MCF 10A (cell line): ENCODE measurements at regions not wholly inside any gene's neighbourhood (a gene's known extent, or its start where the extent isn't known, plus 50 kb on each side); places are given as distances from the start of the nearest gene placed in this dataset.

Experiments used
- BruUV-seq: library from RNA; stranded (reverse); fragments of 400-500 nt; replicated peaks from 2 replicates; lab custom pipeline; 2021; lab: Mats Ljungman, UMichigan
- CTCF ChIA-PET: fragments of 300-600 bp; sonication (Branson Sonifier 250); formaldehyde crosslinking; extraction: SDS; loops from one replicate; lab custom pipeline; 2021; ENCODE audit warnings: antibody characterized with exemption, inconsistent platforms; lab: Yijun Ruan, JAX
- POLR2A ChIA-PET: fragments of 300-600, 350-650 bp; sonication (Branson Sonifier 250); formaldehyde crosslinking; extraction: SDS; loops from one replicate; lab custom pipeline; 2020; ENCODE audit warnings: antibody characterized with exemption, inconsistent platforms; lab: Yijun Ruan, JAX
- DNase-seq: peaks from one replicate; pipeline ENCODE4 v3.0.0-alpha.2; 2018; ENCODE audit not compliant: unreplicated experiment
- H3K27ac Mint-ChIP-seq: one replicate; pipeline ENCODE4 v1.8.0; 2022; ENCODE audit warnings: mild to moderate bottlenecking, low read depth, mixed read lengths; ENCODE audit not compliant: unreplicated experiment
- H3K27me3 Mint-ChIP-seq: one replicate; pipeline ENCODE4 v1.8.0; 2022; ENCODE audit warnings: mixed read lengths; ENCODE audit not compliant: insufficient read depth, unreplicated experiment
- H3K36me3 Mint-ChIP-seq: one replicate; pipeline ENCODE4 v1.8.0; 2022; ENCODE audit warnings: mild to moderate bottlenecking, moderate library complexity, mixed read lengths; ENCODE audit not compliant: insufficient read depth, unreplicated experiment
- H3K4me1 Mint-ChIP-seq: one replicate; pipeline ENCODE4 v1.8.0; 2022; ENCODE audit warnings: mixed read lengths; ENCODE audit not compliant: insufficient read depth, unreplicated experiment
- H3K4me3 Mint-ChIP-seq: one replicate; pipeline ENCODE4 v1.8.0; 2022; ENCODE audit warnings: mild to moderate bottlenecking, moderate library complexity, mixed read lengths; ENCODE audit not compliant: unreplicated experiment
- H3K9me3 Mint-ChIP-seq: one replicate; pipeline ENCODE4 v1.8.0; 2022; ENCODE audit warnings: mixed read lengths; ENCODE audit not compliant: unreplicated experiment
- intact Hi-C: fragments of 100-400 bp; cut with micrococcal nuclease; formaldehyde crosslinking; loops from 2 replicates; pipeline ENCODE4 v1.14.1; 2022
- TF ChIP-seq, protein P1 (sequence below): fragments of 200-600 bp; IDR thresholded peaks from one replicate; pipeline ENCODE4 v1.8.0; 2022; ENCODE audit warnings: antibody characterized with exemption, mild to moderate bottlenecking; ENCODE audit not compliant: unreplicated experiment

DNA sequence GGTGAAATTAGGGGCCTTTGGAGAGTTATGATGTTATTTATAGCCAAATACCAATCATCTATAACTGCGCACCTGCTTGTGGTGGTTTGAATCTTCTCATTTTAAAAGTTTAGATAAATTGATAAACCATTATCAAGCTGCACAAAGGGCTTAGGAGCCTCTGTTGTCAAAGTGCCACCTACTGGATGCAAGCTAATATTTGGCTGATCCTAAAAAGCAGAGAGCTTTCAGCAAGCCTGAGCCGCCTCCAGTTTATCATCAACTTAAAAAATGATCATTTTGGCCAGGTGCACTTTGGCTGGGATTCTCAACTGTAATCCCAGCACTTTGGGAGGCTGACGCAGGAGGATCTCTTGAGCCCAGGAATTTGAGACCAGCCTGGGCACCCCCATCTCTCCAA lies 58.5 kb upstream of the ATXN1 start:
- POLR2A ChIA-PET: interaction anchor here (0.6 kb wide), 1 partner anchor 200 kb away, joined by 3 read pairs; no protein-coding TSS in a partner anchor
- no peaks in the 10 kb centered on the region for H3K36me3 Mint-ChIP-seq
- peak; percentile 36 for DNase-seq
- TF ChIP-seq, protein P1, sequence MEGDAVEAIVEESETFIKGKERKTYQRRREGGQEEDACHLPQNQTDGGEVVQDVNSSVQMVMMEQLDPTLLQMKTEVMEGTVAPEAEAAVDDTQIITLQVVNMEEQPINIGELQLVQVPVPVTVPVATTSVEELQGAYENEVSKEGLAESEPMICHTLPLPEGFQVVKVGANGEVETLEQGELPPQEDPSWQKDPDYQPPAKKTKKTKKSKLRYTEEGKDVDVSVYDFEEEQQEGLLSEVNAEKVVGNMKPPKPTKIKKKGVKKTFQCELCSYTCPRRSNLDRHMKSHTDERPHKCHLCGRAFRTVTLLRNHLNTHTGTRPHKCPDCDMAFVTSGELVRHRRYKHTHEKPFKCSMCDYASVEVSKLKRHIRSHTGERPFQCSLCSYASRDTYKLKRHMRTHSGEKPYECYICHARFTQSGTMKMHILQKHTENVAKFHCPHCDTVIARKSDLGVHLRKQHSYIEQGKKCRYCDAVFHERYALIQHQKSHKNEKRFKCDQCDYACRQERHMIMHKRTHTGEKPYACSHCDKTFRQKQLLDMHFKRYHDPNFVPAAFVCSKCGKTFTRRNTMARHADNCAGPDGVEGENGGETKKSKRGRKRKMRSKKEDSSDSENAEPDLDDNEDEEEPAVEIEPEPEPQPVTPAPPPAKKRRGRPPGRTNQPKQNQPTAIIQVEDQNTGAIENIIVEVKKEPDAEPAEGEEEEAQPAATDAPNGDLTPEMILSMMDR: peak; percentile 31
- intact Hi-C loops: loop anchor here (1.0 to 5.0 kb wide), 2 partner anchors 55 to 487 kb away; no protein-coding TSS in a partner anchor
- H3K9me3 Mint-ChIP-seq: no peaks in the 10 kb centered on the region
- no TSS peak for BruUV-seq
- H3K4me3 Mint-ChIP-seq: no peak overlapping the region
- CTCF ChIA-PET: interaction anchor here (0.6 to 1.8 kb wide), 10 partner anchors 14 to 1346 kb away, joined by 3 to 7 read pairs (median 3); no protein-coding TSS in a partner anchor
- no peak overlapping the region for H3K27ac Mint-ChIP-seq
- no peaks in the 10 kb centered on the region for H3K27me3 Mint-ChIP-seq
- peaks cover 10% of the 10 kb centered on the region for H3K4me1 Mint-ChIP-seq

DNA sequence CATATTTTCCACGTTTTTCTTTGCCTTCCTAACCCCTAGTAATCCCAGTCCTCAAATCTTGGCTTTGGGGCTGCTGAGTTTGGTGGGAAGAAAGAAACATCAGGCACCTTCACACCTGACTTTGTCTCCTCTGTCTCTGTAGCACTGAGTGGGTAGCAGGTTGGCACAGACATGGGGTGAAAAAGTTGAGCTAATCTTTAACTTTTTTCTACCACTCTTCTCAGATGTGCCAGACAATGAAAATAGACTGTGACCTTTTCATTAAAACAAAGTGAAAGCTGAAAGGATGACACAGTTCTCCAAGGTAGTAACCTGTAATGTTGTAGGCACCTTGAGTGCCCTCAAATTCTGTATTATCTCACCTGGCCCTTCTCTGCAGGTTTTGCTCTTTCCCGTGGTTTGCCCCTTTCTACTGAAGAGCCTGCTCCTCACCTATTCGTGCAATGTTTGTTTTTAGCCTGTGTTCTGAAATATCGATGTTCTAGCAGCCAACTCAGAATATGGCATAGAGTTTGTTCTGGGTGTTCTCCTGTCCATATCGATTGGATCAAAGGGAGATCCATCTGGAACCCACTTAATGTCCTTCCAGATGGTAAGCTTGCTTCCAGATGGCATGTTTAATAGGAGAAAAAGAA lies 57.8 kb upstream of the ATXN1 start:
- ChIA-PET POLR2A (interaction anchor here (0.7 kb wide), 1 partner anchor 14 kb away, joined by 5 read pairs; no protein-coding TSS in a partner anchor), CTCF (interaction anchor here (0.6 to 1.8 kb wide), 15 partner anchors 13 to 1346 kb away, joined by 3 to 7 read pairs (median 3); no protein-coding TSS in a partner anchor)
- no peak overlapping the region for H3K27ac Mint-ChIP-seq
- no peaks in the 10 kb centered on the region for H3K36me3 Mint-ChIP-seq
- no peak for DNase-seq
- H3K4me1 Mint-ChIP-seq: peaks cover 10% of the 10 kb centered on the region
- TF ChIP-seq, protein P1: no peak
- intact Hi-C loops: loop anchor here (1.0 to 5.0 kb wide), 2 partner anchors 55 to 487 kb away; no protein-coding TSS in a partner anchor
- no TSS peak for BruUV-seq
- H3K9me3 Mint-ChIP-seq: no peaks in the 10 kb centered on the region
- no peaks in the 10 kb centered on the region for H3K27me3 Mint-ChIP-seq
- no peak overlapping the region for H3K4me3 Mint-ChIP-seq

DNA sequence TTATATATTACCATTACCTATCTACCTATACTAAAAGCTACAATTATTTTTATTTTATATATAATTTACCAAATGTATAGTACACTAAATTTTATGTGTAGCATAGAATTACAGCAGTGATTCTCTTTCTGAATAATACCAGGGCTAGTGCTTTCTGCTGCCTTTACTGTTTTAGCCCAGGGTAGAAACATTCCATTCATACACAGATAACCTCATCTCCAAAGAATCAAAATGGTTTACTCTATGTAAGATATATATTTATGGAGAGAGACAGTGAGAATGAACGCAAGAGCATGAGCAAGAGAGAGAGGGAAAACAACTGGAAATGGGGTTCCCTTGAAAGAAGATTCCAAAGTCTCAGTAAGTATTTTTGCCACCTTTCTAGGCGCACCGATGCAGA lies 56.3 kb upstream of the ATXN1 start:
- DNase-seq: no peak
- ChIA-PET CTCF (interaction anchor here (0.5 kb wide), 1 partner anchor 525 kb away, joined by 3 read pairs; no protein-coding TSS in a partner anchor), POLR2A (no interaction called here)
- H3K36me3 Mint-ChIP-seq: peaks cover 5% of the 10 kb centered on the region
- H3K27me3 Mint-ChIP-seq: no peaks in the 10 kb centered on the region
- no TSS peak for BruUV-seq
- H3K27ac Mint-ChIP-seq: no peak overlapping the region
- H3K4me1 Mint-ChIP-seq: peaks cover 2% of the 10 kb centered on the region
- TF ChIP-seq, protein P1: no peak
- H3K4me3 Mint-ChIP-seq: no peak overlapping the region
- intact Hi-C loops: loop anchor here (5.0 kb wide), 1 partner anchor 485 kb away; no protein-coding TSS in a partner anchor
- H3K9me3 Mint-ChIP-seq: peaks cover 8% of the 10 kb centered on the region

- Mint-ChIP-seq H3K9me3 (peaks cover 15% of the 10 kb centered on the region), H3K36me3 (peaks cover 5% of the 10 kb centered on the region), H3K4me1 (no peaks in the 10 kb centered on the region), H3K27me3 (no peaks in the 10 kb centered on the region), H3K4me3 (no peak overlapping the region), H3K27ac (no peak overlapping the region)
- no TSS peak for BruUV-seq
- TF ChIP-seq, protein P1: no peak
- intact Hi-C loops: loop anchor here (5.0 kb wide), 1 partner anchor 485 kb away; no protein-coding TSS in a partner anchor
- CTCF ChIA-PET: no interaction called here
- DNase-seq: no peak
- POLR2A ChIA-PET: no interaction called here
These were observed 55.6 kb upstream of the ATXN1 start for GRCh38 chr6:16816891-16817290.
